ENCODE measurements at regions not wholly inside any gene's neighbourhood (a gene's known extent, or its start where the extent isn't known, plus 50 kb on each side); places are given as distances from the start of the nearest gene placed in this dataset.

- H4K20me1 ChIP-seq (ENCODE audit: insufficient read depth, low read length) = no peaks in the 10 kb centered on the region
- CTCF ChIA-PET (ENCODE audit: low intra/inter-chr PET ratio, low total read pairs) = no interaction called here
- no peak for ATAC-seq
- no TSS peak for BruUV-seq (replicated peaks)
- FAIRE-seq = no peak
- H3K79me2 ChIP-seq (ENCODE audit: insufficient read depth, low read length) = no peaks in the 10 kb centered on the region
- POLR2A ChIA-PET = no interaction called here
- no peaks in the 10 kb centered on the region for H3K27me3 ChIP-seq (ENCODE audit: control insufficient read depth in 1 of 2, insufficient read depth in 2 of 2, low read length in 2 of 2)
- TF ChIP-seq ZBTB39 (CRISPR knock-in tag; IDR thresholded peaks at IDR 0.05) (no peak), ZNF775 (CRISPR knock-in tag; IDR thresholded peaks at IDR 0.05; ENCODE audit: borderline replicate concordance) (no peak), NCOA1 (CRISPR knock-in tag; IDR thresholded peaks at IDR 0.05) (no peak), CREB3 (CRISPR knock-in tag; IDR thresholded peaks at IDR 0.05) (no peak), HNRNPH1 (optimal IDR thresholded peaks at IDR 0.05; ENCODE audit: low read depth, low read length) (no peak), NFE2L2 (IDR thresholded peaks at IDR 0.05; ENCODE audit: low read length) (peak; percentile 74), ZNF674 (CRISPR knock-in tag; IDR thresholded peaks at IDR 0.05; ENCODE audit: low read depth) (no peak), MAFF (IDR thresholded peaks at IDR 0.05; ENCODE audit: low read depth, low read length) (peak; percentile 94), ZNF841 (CRISPR knock-in tag; IDR thresholded peaks at IDR 0.05; ENCODE audit: borderline replicate concordance) (no peak), POLR2G (IDR thresholded peaks at IDR 0.05; ENCODE audit: low read depth, low read length) (no peak), DNMT3B (CRISPR knock-in tag; conservative IDR thresholded peaks at IDR 0.05) (no peak), RCOR2 (CRISPR knock-in tag; IDR thresholded peaks at IDR 0.05) (no peak), MAFK (conservative IDR thresholded peaks at IDR 0.05 in 1 of 2, IDR thresholded peaks at IDR 0.05 in 1 of 2; ENCODE audit: low read length in 2 of 2) (peak; percentile 94 to 95), SMC3 (IDR thresholded peaks at IDR 0.05; ENCODE audit: low read length) (no peak)
- TF ChIP-seq, protein P1, sequence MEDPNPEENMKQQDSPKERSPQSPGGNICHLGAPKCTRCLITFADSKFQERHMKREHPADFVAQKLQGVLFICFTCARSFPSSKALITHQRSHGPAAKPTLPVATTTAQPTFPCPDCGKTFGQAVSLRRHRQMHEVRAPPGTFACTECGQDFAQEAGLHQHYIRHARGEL (CRISPR knock-in tag; IDR thresholded peaks at IDR 0.05) = no peak
- TF ChIP-seq, protein P2, sequence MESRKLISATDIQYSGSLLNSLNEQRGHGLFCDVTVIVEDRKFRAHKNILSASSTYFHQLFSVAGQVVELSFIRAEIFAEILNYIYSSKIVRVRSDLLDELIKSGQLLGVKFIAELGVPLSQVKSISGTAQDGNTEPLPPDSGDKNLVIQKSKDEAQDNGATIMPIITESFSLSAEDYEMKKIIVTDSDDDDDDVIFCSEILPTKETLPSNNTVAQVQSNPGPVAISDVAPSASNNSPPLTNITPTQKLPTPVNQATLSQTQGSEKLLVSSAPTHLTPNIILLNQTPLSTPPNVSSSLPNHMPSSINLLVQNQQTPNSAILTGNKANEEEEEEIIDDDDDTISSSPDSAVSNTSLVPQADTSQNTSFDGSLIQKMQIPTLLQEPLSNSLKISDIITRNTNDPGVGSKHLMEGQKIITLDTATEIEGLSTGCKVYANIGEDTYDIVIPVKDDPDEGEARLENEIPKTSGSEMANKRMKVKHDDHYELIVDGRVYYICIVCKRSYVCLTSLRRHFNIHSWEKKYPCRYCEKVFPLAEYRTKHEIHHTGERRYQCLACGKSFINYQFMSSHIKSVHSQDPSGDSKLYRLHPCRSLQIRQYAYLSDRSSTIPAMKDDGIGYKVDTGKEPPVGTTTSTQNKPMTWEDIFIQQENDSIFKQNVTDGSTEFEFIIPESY (CRISPR knock-in tag; IDR thresholded peaks at IDR 0.05) = no peak
- TF ChIP-seq, protein P3, sequence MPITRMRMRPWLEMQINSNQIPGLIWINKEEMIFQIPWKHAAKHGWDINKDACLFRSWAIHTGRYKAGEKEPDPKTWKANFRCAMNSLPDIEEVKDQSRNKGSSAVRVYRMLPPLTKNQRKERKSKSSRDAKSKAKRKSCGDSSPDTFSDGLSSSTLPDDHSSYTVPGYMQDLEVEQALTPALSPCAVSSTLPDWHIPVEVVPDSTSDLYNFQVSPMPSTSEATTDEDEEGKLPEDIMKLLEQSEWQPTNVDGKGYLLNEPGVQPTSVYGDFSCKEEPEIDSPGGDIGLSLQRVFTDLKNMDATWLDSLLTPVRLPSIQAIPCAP (CRISPR knock-in tag; IDR thresholded peaks at IDR 0.05; ENCODE audit: low read depth) = no peak
- H3K4me1 ChIP-seq (ENCODE audit: insufficient read depth, low read length) = peaks cover 6% of the 10 kb centered on the region
- no peaks in the 10 kb centered on the region for H3K36me3 ChIP-seq (replicated peaks in 1 of 2; ENCODE audit: control insufficient read depth in 1 of 2, insufficient read depth in 2 of 2, low read length in 2 of 2)
- no peak overlapping the region for H3K4me2 ChIP-seq (ENCODE audit: low read depth, low read length)
- no peak overlapping the region for H3K4me3 ChIP-seq (replicated peaks in 1 of 3; ENCODE audit: insufficient read depth in 1 of 3, low read depth in 2 of 3, low read length in 3 of 3)
- 2% methylated on average over 4 of the region's 4 CpGs for WGBS (ENCODE audit: low lambda C conversion rate)
- in situ Hi-C loops (cut with HindIII; ENCODE audit: extremely low pct_ligation_motif_present, low pct_unique_long_range_greater_than_20kb) (loop anchor here (25.0 kb wide), 1 partner anchor 395 kb away; no protein-coding TSS in a partner anchor), intact Hi-C loops (cut with micrococcal nuclease; ENCODE audit: unreplicated experiment) (no loop called here)
- no peak overlapping the region for H3K9ac ChIP-seq (ENCODE audit: insufficient read depth, low read depth, low read length)
- no peaks in the 10 kb centered on the region for H3K9me3 ChIP-seq (ENCODE audit: low read length)
- no peak overlapping the region for H3K27ac ChIP-seq (ENCODE audit: extremely low read length, insufficient read depth, low read length)
- no peak for DNase-seq (ENCODE audit: low spot score)
- H2AFZ ChIP-seq (ENCODE audit: low read length) = no peak overlapping the region
These were observed 372.6 kb downstream of the TFAP2A start for GRCh38 chr6:10042280-10042679.

Data from HepG2 (cell line).